AG09309 (cell line): ENCODE measurements at regions not wholly inside any gene's neighbourhood (a gene's known extent, or its start where the extent isn't known, plus 50 kb on each side); places are given as distances from the start of the nearest gene placed in this dataset.

Experiments used
- DNase-seq: peaks from one replicate; pipeline ENCODE4 v3.0.0-alpha.2; 2010; ENCODE audit warnings: low read depth
- H3K4me3 ChIP-seq: 2 replicates; pipeline ENCODE4 v1.5.1; 2011; ENCODE audit warnings: mild to moderate bottlenecking, low read depth, low read length, moderate library complexity; ENCODE audit not compliant: control insufficient read depth
- TF ChIP-seq, protein P1 (sequence below): IDR thresholded peaks from 2 replicates; pipeline ENCODE4 v1.5.1; 2011; ENCODE audit warnings: mild to moderate bottlenecking, low read depth, low read length, inconsistent platforms; ENCODE audit not compliant: insufficient read depth, control insufficient read depth; ENCODE audit errors: missing control alignments

DNA sequence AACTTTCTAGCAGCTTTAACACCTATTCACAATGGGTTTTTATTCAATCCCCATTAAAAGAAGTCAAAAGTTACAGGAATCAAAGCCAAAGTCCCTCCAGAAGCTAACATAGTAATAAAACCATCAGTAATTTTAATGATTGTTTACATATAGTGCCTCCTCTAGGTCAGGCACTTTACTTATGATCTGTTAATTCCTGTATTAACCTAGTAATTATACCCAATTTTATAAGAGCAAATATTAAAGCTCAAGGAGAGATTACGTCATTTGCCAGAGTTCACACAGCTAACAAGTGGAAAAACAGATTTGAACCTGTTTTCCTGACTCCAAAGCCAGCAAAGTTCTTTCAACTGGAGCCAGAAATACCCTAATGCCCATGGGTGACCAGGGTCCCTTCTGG, 112.9 kb upstream of the F3 start:
- no peak for DNase-seq
- no peak overlapping the region for H3K4me3 ChIP-seq
- TF ChIP-seq, protein P1, sequence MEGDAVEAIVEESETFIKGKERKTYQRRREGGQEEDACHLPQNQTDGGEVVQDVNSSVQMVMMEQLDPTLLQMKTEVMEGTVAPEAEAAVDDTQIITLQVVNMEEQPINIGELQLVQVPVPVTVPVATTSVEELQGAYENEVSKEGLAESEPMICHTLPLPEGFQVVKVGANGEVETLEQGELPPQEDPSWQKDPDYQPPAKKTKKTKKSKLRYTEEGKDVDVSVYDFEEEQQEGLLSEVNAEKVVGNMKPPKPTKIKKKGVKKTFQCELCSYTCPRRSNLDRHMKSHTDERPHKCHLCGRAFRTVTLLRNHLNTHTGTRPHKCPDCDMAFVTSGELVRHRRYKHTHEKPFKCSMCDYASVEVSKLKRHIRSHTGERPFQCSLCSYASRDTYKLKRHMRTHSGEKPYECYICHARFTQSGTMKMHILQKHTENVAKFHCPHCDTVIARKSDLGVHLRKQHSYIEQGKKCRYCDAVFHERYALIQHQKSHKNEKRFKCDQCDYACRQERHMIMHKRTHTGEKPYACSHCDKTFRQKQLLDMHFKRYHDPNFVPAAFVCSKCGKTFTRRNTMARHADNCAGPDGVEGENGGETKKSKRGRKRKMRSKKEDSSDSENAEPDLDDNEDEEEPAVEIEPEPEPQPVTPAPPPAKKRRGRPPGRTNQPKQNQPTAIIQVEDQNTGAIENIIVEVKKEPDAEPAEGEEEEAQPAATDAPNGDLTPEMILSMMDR = no peak

- TF ChIP-seq, protein P1 = no peak
- no peak overlapping the region for H3K4me3 ChIP-seq
- no peak for DNase-seq
Observed at GRCh38 chr1:94654031-94654430, 112.5 kb upstream of the F3 start.

DNA sequence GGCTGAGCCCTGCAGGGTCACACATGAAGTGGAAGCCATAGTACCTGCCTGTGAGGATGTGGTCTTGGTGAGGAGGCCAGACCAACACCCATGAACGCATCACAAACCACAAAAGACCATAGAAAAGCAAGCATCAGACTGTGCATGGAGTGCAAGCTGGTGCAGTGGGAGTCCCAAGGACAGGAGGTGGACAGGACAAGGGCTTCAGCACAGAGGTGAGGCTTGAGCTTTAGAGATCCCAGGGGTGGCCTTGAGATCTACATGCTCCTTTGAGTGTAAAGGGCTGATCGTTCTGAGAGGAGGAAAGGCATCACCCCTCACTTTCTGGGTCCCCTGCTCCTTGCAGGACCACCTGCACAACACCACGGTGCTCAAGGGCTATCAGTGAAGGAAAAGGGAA, 111.9 kb upstream of the F3 start:
- H3K4me3 ChIP-seq = no peak overlapping the region
- TF ChIP-seq, protein P1 = no peak
- no peak for DNase-seq

DNA sequence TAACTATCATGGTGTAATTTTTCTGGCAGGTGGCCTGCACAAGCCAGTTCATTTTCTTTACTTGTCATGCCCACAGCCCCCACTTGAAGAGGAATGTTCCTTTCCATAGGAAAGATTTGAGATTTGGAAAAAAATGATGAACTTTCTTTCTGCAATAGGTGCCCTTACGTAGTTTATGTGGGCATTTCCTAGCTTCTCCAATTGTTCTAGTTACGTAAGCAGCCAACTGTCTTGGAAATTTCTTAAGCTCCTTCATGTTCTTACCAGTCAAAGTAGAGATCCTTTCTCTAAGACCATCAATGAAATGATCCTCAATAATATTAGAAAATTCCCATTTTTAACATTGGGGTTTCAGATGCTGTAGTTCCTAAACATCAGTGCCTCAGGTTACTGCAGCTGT, 109.5 kb upstream of the F3 start:
- TF ChIP-seq, protein P1 = no peak
- H3K4me3 ChIP-seq = no peak overlapping the region
- no peak for DNase-seq

DNA sequence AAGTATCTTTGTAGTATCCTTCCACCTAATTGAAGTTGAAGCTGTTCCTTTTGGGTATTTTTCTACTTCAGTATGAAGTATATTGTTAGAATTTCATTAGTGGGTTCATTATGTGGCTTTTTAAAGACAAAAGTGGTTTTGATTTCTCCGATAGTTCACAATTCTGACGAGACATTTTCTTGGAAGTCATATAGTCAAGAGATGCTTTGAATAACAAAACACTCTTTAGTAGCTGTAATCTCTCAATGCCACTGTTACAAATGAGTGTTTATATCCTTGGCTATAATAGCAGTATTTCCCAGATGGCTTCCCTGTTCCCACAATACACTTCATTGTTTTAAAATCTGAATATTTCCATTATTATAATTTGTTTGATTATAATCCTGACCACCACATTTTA, 108.7 kb upstream of the F3 start:
- no peak for DNase-seq
- TF ChIP-seq, protein P1 = no peak
- no peak overlapping the region for H3K4me3 ChIP-seq

- no peak overlapping the region for H3K4me3 ChIP-seq
- TF ChIP-seq, protein P1 = no peak
- DNase-seq = peak; percentile 97
Observed at GRCh38 chr1:94648225-94649007, 106.9 kb upstream of the F3 start.
